ENCODE measurements at regions not wholly inside any gene's neighbourhood (a gene's known extent, or its start where the extent isn't known, plus 50 kb on each side); places are given as distances from the start of the nearest gene placed in this dataset.

GRCh38 chr13:84542348-84542747, 660.1 kb upstream of the SLITRK1 start:
- no peak for DNase-seq

- no peak for DNase-seq
Measured at GRCh38 chr13:84536906-84537305, 654.6 kb upstream of the SLITRK1 start.

GRCh38 chr13:84528408-84529070, 646.3 kb upstream of the SLITRK1 start:
- no peak for DNase-seq

GRCh38 chr13:84525865-84526264, 643.6 kb upstream of the SLITRK1 start:
- no peak for DNase-seq

- DNase-seq = no peak
Measured at GRCh38 chr13:84524586-84524985, 642.3 kb upstream of the SLITRK1 start.

GRCh38 chr13:84500016-84500415, 617.7 kb upstream of the SLITRK1 start:
- DNase-seq = no peak

- DNase-seq = no peak
Measured at GRCh38 chr13:84497613-84498012, 615.3 kb upstream of the SLITRK1 start.

- no peak for DNase-seq
Measured at GRCh38 chr13:84491952-84492351, 609.7 kb upstream of the SLITRK1 start.

- DNase-seq = no peak
Measured at GRCh38 chr13:84487752-84488151, 605.5 kb upstream of the SLITRK1 start.

GRCh38 chr13:84481958-84482357, 599.7 kb upstream of the SLITRK1 start:
- peak; percentile 80 for DNase-seq

GRCh38 chr13:84479656-84480055, 597.4 kb upstream of the SLITRK1 start:
- DNase-seq = peak; percentile 39

GRCh38 chr13:84470528-84470927, 588.3 kb upstream of the SLITRK1 start:
- DNase-seq = no peak

GRCh38 chr13:84466461-84466860, 584.2 kb upstream of the SLITRK1 start:
- DNase-seq = no peak

GRCh38 chr13:84460989-84461388, 578.7 kb upstream of the SLITRK1 start:
- no peak for DNase-seq

- DNase-seq = no peak
Measured at GRCh38 chr13:84455143-84455905, 573.0 kb upstream of the SLITRK1 start.

GRCh38 chr13:84447640-84447978, 565.3 kb upstream of the SLITRK1 start:
- DNase-seq = no peak

GRCh38 chr13:84446972-84447639, 564.8 kb upstream of the SLITRK1 start:
- peak; percentile 92 for DNase-seq

- peak; percentile 83 for DNase-seq
Measured at GRCh38 chr13:84445776-84446175, 563.5 kb upstream of the SLITRK1 start.

- DNase-seq = no peak
Measured at GRCh38 chr13:84443463-84443862, 561.2 kb upstream of the SLITRK1 start.

GRCh38 chr13:84439108-84439507, 556.8 kb upstream of the SLITRK1 start:
- peak; percentile 64 for DNase-seq

GRCh38 chr13:84433024-84433423, 550.8 kb upstream of the SLITRK1 start:
- peak; percentile 98 for DNase-seq

GRCh38 chr13:84431646-84432045, 549.4 kb upstream of the SLITRK1 start:
- DNase-seq = peak; percentile 78

GRCh38 chr13:84430446-84430845, 548.2 kb upstream of the SLITRK1 start:
- no peak for DNase-seq

- DNase-seq = peak; percentile 94
Measured at GRCh38 chr13:84430015-84430414, 547.7 kb upstream of the SLITRK1 start.

All from fibroblast of skin of back (primary cell).